ENCODE measurements at regions not wholly inside any gene's neighbourhood (a gene's known extent, or its start where the extent isn't known, plus 50 kb on each side); places are given as distances from the start of the nearest gene placed in this dataset.
"Not testable (repeated sequence)": the region's sequence is repeated elsewhere in the genome, so short reads cannot be mapped to it uniquely, and the experiment has no call there.

GRCh38 chr4:55028196-55028595 is 97.2 kb downstream of the KDR start:
- H3K9me3 ChIP-seq (ENCODE audit: control insufficient read depth, low read length, poor library complexity, severe bottlenecking): no peaks in the 10 kb centered on the region
- Mint-ChIP-seq H3K4me3 (no peak overlapping the region), H3K36me3 (ENCODE audit: low read depth) (no peaks in the 10 kb centered on the region), H3K27ac (no peak overlapping the region), H3K4me1 (no peaks in the 10 kb centered on the region), H3K27me3 (peaks cover 4% of the 10 kb centered on the region)
- ATAC-seq: no peak
- DNase-seq: no peak

- ATAC-seq: no peak
- H3K4me3 Mint-ChIP-seq: no peak overlapping the region
- no peaks in the 10 kb centered on the region for H3K9me3 ChIP-seq (ENCODE audit: control insufficient read depth, low read length, poor library complexity, severe bottlenecking)
Measured at GRCh38 chr4:55027596-55027995, 97.8 kb downstream of the KDR start.

DNA sequence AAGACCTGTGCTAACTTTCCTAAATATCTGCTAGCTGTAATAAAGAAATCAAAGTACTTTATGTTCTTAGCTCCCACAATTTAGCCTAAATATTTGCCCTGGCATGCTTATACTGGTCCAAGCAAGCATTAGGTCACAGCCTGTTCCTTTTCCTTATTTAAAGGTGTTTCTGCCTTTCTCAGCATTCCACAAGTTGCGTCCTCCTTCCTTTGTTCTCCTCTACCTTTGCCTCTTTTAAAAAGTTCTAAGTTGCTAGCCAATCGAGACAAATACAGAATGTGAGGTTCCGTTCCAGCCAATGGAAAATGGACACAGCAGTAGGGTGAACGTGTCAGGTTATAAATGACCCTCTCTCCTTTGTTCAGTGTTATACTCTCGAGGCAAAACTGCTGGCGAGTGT is 99.9 kb downstream of the KDR start:
- not testable (repeated sequence) for ATAC-seq

More at GRCh38 chr4:55027596-55027995, 97.8 kb downstream of the KDR start:
- DNase-seq: no peak
- Mint-ChIP-seq H3K27ac (no peak overlapping the region), H3K36me3 (ENCODE audit: low read depth) (no peaks in the 10 kb centered on the region), H3K4me1 (no peaks in the 10 kb centered on the region), H3K27me3 (no peaks in the 10 kb centered on the region)

GRCh38 chr4:55023030-55023429 is 102.4 kb downstream of the KDR start:
- Mint-ChIP-seq H3K27me3 (peaks cover 17% of the 10 kb centered on the region), H3K27ac (no peak overlapping the region), H3K36me3 (ENCODE audit: low read depth) (no peaks in the 10 kb centered on the region), H3K4me3 (no peak overlapping the region), H3K4me1 (no peaks in the 10 kb centered on the region)
- no peaks in the 10 kb centered on the region for H3K9me3 ChIP-seq (ENCODE audit: control insufficient read depth, low read length, poor library complexity, severe bottlenecking)
- DNase-seq (no peak), ATAC-seq (no peak)

More for the DNA sequence above, 99.9 kb downstream of the KDR start:
- not testable (repeated sequence) for H3K27me3 Mint-ChIP-seq; H3K4me1 Mint-ChIP-seq; H3K9me3 ChIP-seq (ENCODE audit: control insufficient read depth, low read length, poor library complexity, severe bottlenecking); DNase-seq; H3K36me3 Mint-ChIP-seq (ENCODE audit: low read depth); H3K27ac Mint-ChIP-seq; H3K4me3 Mint-ChIP-seq

DNA sequence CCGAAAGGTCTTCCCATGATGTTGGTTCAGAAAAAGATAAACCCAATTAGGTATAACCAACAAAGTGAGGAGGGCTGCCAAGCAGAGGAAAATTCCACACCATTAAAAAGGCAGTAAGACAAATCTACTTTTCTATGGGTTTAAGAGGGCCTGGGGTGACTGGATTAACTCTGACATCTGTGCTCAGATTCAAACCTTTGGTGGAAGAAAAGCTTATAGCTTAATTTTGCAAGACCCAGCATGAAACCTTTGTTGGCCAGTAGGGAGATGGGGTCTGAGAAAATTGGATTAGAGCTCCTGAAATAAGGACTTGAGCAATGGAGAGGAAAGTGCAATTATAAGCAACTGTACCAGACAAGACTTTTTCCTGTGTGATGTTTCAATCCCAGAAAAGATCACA is 104.2 kb downstream of the KDR start:
- Mint-ChIP-seq H3K36me3 (ENCODE audit: low read depth) (no peaks in the 10 kb centered on the region), H3K4me3 (no peak overlapping the region), H3K4me1 (no peaks in the 10 kb centered on the region), H3K27me3 (peaks cover 17% of the 10 kb centered on the region), H3K27ac (no peak overlapping the region)
- no peak for DNase-seq
- no peak for ATAC-seq
- H3K9me3 ChIP-seq (ENCODE audit: control insufficient read depth, low read length, poor library complexity, severe bottlenecking): no peaks in the 10 kb centered on the region

GRCh38 chr4:55020131-55020530 is 105.3 kb downstream of the KDR start:
- Mint-ChIP-seq H3K36me3 (ENCODE audit: low read depth) (no peaks in the 10 kb centered on the region), H3K27me3 (peaks cover 17% of the 10 kb centered on the region), H3K4me3 (no peak overlapping the region), H3K4me1 (no peaks in the 10 kb centered on the region), H3K27ac (no peak overlapping the region)
- DNase-seq (no peak), ATAC-seq (no peak)
- no peaks in the 10 kb centered on the region for H3K9me3 ChIP-seq (ENCODE audit: control insufficient read depth, low read length, poor library complexity, severe bottlenecking)

- Mint-ChIP-seq H3K36me3 (ENCODE audit: low read depth) (no peaks in the 10 kb centered on the region), H3K4me1 (no peaks in the 10 kb centered on the region), H3K4me3 (no peak overlapping the region), H3K27me3 (peaks cover 17% of the 10 kb centered on the region), H3K27ac (no peak overlapping the region)
- no peak for ATAC-seq
- no peaks in the 10 kb centered on the region for H3K9me3 ChIP-seq (ENCODE audit: control insufficient read depth, low read length, poor library complexity, severe bottlenecking)
- DNase-seq: no peak
Measured at GRCh38 chr4:55018978-55019377, 106.4 kb downstream of the KDR start.

GRCh38 chr4:55018521-55018920 is 106.9 kb downstream of the KDR start:
- Mint-ChIP-seq H3K4me1 (no peaks in the 10 kb centered on the region), H3K27me3 (peaks cover 17% of the 10 kb centered on the region), H3K4me3 (no peak overlapping the region), H3K27ac (no peak overlapping the region), H3K36me3 (ENCODE audit: low read depth) (no peaks in the 10 kb centered on the region)
- ATAC-seq (no peak), DNase-seq (no peak)
- no peaks in the 10 kb centered on the region for H3K9me3 ChIP-seq (ENCODE audit: control insufficient read depth, low read length, poor library complexity, severe bottlenecking)

GRCh38 chr4:55017406-55017805 is 108.0 kb downstream of the KDR start:
- Mint-ChIP-seq H3K27me3 (peaks cover 17% of the 10 kb centered on the region), H3K4me1 (no peaks in the 10 kb centered on the region), H3K36me3 (ENCODE audit: low read depth) (no peaks in the 10 kb centered on the region), H3K27ac (no peak overlapping the region), H3K4me3 (no peak overlapping the region)
- DNase-seq (no peak), ATAC-seq (no peak)
- H3K9me3 ChIP-seq (ENCODE audit: control insufficient read depth, low read length, poor library complexity, severe bottlenecking): no peaks in the 10 kb centered on the region

GRCh38 chr4:55016131-55016530 is 109.3 kb downstream of the KDR start:
- no peaks in the 10 kb centered on the region for H3K9me3 ChIP-seq (ENCODE audit: control insufficient read depth, low read length, poor library complexity, severe bottlenecking)
- no peak overlapping the region for H3K4me3 Mint-ChIP-seq
- H3K36me3 Mint-ChIP-seq (ENCODE audit: low read depth): no peaks in the 10 kb centered on the region
- DNase-seq (no peak), ATAC-seq (no peak)
- H3K4me1 Mint-ChIP-seq: no peaks in the 10 kb centered on the region
- H3K27me3 Mint-ChIP-seq: peaks cover 15% of the 10 kb centered on the region
- no peak overlapping the region for H3K27ac Mint-ChIP-seq

DNA sequence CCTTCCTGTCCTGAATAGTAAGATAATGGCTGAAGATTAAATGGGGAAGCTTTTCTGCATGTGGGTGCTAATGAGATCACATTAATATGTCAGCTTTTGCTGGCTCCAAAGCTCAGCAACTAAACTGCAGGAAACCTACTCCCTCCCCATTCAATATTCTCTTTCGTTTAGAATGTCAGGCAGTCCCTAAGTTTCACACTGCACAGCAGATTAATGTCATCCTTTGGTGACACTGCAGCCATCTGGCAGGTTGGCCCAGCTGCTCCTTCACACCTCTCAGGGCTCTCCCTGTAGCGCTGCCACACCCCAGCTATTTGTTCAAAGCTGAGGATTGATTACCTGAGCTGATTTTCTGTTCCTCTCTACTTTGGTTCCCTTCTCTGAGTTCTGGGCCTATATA is 110.5 kb downstream of the KDR start:
- ATAC-seq: no peak
- H3K4me1 Mint-ChIP-seq: no peaks in the 10 kb centered on the region
- no peaks in the 10 kb centered on the region for H3K36me3 Mint-ChIP-seq (ENCODE audit: low read depth)

DNA sequence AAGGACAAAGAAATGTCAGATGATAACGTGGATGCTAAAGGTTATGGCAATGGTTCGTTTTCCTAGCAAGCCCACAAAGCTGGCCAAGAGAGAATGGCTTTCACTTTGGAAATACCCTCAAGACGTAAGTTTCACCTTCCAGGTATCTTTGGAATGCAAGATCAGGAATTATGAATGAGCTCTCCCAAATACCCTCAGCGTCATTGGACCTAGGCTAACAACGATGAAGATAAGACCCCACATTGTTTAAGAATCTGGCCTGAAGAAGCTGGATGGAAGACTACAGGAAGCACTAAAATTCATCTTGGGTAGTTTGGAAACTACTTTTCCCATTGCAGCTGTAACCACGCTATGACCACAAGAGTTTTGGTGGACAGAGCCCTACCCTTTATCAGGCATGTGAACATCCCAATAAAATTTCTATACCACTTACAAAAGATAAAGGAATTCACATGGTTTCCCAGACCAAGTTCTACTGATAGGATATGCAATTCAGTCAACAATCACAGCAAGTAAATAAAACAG is 111.9 kb downstream of the KDR start:
- Mint-ChIP-seq H3K4me3 (no peak overlapping the region), H3K36me3 (ENCODE audit: low read depth) (no peaks in the 10 kb centered on the region), H3K27ac (no peak overlapping the region), H3K27me3 (no peaks in the 10 kb centered on the region), H3K4me1 (no peaks in the 10 kb centered on the region)
- DNase-seq (no peak), ATAC-seq (no peak)
- H3K9me3 ChIP-seq (ENCODE audit: control insufficient read depth, low read length, poor library complexity, severe bottlenecking): no peaks in the 10 kb centered on the region

More for the DNA sequence above, 110.5 kb downstream of the KDR start:
- DNase-seq: no peak
- Mint-ChIP-seq H3K27me3 (peaks cover 5% of the 10 kb centered on the region), H3K4me3 (no peak overlapping the region), H3K27ac (no peak overlapping the region)
- H3K9me3 ChIP-seq (ENCODE audit: control insufficient read depth, low read length, poor library complexity, severe bottlenecking): no peaks in the 10 kb centered on the region

- no peak overlapping the region for H3K27ac Mint-ChIP-seq
- no peaks in the 10 kb centered on the region for H3K9me3 ChIP-seq (ENCODE audit: control insufficient read depth, low read length, poor library complexity, severe bottlenecking)
- H3K27me3 Mint-ChIP-seq: no peaks in the 10 kb centered on the region
- H3K4me1 Mint-ChIP-seq: no peaks in the 10 kb centered on the region
- DNase-seq: no peak
- ATAC-seq: no peak
- H3K4me3 Mint-ChIP-seq: no peak overlapping the region
- no peaks in the 10 kb centered on the region for H3K36me3 Mint-ChIP-seq (ENCODE audit: low read depth)
Measured at GRCh38 chr4:55012363-55013230, 112.8 kb downstream of the KDR start.

DNA sequence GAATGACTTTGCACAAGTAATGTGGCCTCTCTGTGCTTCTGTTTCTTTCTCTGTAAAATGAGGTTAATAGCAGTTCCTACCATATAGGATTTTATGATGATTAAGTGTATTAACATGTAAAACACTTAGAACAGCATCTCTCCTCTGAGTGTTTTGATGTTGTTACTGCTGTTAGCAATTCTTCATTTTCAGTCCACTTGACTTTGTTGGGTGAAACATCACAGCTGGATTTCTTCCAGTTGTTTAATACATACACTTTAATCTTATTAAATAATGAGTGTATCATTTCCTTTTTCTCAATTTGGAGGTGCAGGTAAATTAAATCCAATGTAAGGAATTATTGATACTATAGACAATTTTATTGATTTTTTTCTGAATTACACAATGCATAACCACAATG is 113.6 kb downstream of the KDR start:
- H3K4me3 Mint-ChIP-seq: no peak overlapping the region
- no peaks in the 10 kb centered on the region for H3K4me1 Mint-ChIP-seq
- H3K27me3 Mint-ChIP-seq: no peaks in the 10 kb centered on the region
- H3K36me3 Mint-ChIP-seq (ENCODE audit: low read depth): no peaks in the 10 kb centered on the region
- DNase-seq: no peak
- H3K27ac Mint-ChIP-seq: no peak overlapping the region
- H3K9me3 ChIP-seq (ENCODE audit: control insufficient read depth, low read length, poor library complexity, severe bottlenecking): no peaks in the 10 kb centered on the region
- no peak for ATAC-seq

All from T-helper 17 cell (primary cell).